ENCODE measurements at regions not wholly inside any gene's neighbourhood (a gene's known extent, or its start where the extent isn't known, plus 50 kb on each side); places are given as distances from the start of the nearest gene placed in this dataset.

DNA sequence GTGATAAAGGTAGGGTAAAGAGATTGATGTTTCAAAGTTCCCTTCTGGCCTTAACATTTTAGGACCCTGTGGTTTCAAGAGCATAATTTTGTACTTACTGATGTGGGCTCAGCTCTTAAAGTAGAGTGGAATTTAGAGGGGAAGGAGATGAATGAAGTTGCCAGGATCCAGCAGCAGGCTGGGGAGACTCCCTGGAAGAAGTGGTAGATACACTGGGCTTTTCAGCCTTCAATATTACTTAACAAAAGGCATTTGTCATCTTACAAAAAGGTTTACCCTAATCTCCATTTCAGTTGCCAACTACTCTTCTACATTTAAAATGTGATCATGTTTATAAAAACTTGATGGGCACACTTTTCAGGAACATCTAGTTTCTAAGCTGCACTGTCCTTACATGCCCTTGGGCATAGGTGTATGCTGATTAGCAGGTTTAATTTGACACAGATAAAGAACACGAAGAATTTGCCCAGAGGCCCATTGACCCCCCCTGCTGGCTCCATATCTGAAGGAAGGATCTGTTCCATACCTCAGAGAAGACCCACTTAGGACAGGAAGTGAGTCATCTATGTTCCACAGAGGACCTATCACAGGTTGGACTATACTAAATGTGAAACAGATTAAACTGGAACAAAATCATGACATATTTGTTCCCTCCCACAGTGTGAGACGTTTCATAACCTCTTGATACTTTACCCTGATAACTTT, 93.0 kb upstream of the LPP start:
- TF ChIP-seq, protein P1, sequence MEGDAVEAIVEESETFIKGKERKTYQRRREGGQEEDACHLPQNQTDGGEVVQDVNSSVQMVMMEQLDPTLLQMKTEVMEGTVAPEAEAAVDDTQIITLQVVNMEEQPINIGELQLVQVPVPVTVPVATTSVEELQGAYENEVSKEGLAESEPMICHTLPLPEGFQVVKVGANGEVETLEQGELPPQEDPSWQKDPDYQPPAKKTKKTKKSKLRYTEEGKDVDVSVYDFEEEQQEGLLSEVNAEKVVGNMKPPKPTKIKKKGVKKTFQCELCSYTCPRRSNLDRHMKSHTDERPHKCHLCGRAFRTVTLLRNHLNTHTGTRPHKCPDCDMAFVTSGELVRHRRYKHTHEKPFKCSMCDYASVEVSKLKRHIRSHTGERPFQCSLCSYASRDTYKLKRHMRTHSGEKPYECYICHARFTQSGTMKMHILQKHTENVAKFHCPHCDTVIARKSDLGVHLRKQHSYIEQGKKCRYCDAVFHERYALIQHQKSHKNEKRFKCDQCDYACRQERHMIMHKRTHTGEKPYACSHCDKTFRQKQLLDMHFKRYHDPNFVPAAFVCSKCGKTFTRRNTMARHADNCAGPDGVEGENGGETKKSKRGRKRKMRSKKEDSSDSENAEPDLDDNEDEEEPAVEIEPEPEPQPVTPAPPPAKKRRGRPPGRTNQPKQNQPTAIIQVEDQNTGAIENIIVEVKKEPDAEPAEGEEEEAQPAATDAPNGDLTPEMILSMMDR (IDR thresholded peaks at IDR 0.05; ENCODE audit: insufficient read depth, low read depth, low read length): no peak
- Histone ChIP-seq H3K36me3 (ENCODE audit: control insufficient read depth, insufficient read depth, low read length) (no peaks in the 10 kb centered on the region), H3K4me3 (ENCODE audit: low read depth, low read length) (no peak overlapping the region), H3K27me3 (ENCODE audit: control insufficient read depth, insufficient read depth, low read length) (no peaks in the 10 kb centered on the region)
- POLR2A ChIA-PET: no interaction called here
- CTCF ChIA-PET: no interaction called here
- DNase-seq (ENCODE audit: low read depth): no peak

GRCh38 chr3:188062216-188062615, 91.7 kb upstream of the LPP start:
- POLR2A ChIA-PET: no interaction called here
- TF ChIP-seq, protein P1 (IDR thresholded peaks at IDR 0.05; ENCODE audit: insufficient read depth, low read depth, low read length): no peak
- Histone ChIP-seq H3K36me3 (ENCODE audit: control insufficient read depth, insufficient read depth, low read length) (no peaks in the 10 kb centered on the region), H3K4me3 (ENCODE audit: low read depth, low read length) (no peak overlapping the region), H3K27me3 (ENCODE audit: control insufficient read depth, insufficient read depth, low read length) (no peaks in the 10 kb centered on the region)
- DNase-seq (ENCODE audit: low read depth): no peak
- CTCF ChIA-PET: interaction anchor here (0.7 kb wide), 1 partner anchor 9 kb away, joined by 4 read pairs; no protein-coding TSS in a partner anchor

- H3K27me3 ChIP-seq (ENCODE audit: control insufficient read depth, insufficient read depth, low read length): no peaks in the 10 kb centered on the region
- no peaks in the 10 kb centered on the region for H3K36me3 ChIP-seq (ENCODE audit: control insufficient read depth, insufficient read depth, low read length)
- DNase-seq (ENCODE audit: low read depth): no peak
- no peak overlapping the region for H3K4me3 ChIP-seq (ENCODE audit: low read depth, low read length)
- ChIA-PET POLR2A (no interaction called here), CTCF (interaction anchor here (0.7 to 1.2 kb wide), 2 partner anchors 38 to 325 kb away, joined by 3 read pairs; no protein-coding TSS in a partner anchor)
- TF ChIP-seq, protein P1 (IDR thresholded peaks at IDR 0.05; ENCODE audit: insufficient read depth, low read depth, low read length): no peak
Measured at GRCh38 chr3:188064831-188065493, 89.0 kb upstream of the LPP start.

DNA sequence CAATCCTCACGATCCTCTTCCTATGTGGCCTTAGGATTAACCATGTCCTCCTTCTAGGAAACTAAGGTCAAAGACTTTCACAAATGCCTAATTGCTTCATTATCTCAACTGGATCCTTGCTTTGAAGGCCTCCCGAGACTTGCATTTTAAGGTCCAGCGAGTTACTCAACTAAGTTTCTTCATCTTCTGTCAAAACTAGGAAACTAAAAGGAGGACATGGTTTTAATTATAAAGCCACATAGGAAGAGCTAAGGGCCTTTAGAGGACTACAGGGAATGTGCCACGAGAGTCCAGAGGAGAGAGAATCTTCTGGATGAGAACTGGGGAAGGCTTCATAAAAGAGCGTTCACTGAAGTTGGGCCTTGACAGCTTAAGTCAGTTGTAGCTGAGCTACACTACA, 87.8 kb upstream of the LPP start:
- no peak overlapping the region for H3K4me3 ChIP-seq (ENCODE audit: low read depth, low read length)
- no peaks in the 10 kb centered on the region for H3K27me3 ChIP-seq (ENCODE audit: control insufficient read depth, insufficient read depth, low read length)
- CTCF ChIA-PET: interaction anchor here (0.6 to 1.3 kb wide), 2 partner anchors 10 to 321 kb away, joined by 3 to 5 read pairs; partner anchors contain the start of gene BCL6
- TF ChIP-seq, protein P1 (IDR thresholded peaks at IDR 0.05; ENCODE audit: insufficient read depth, low read depth, low read length): no peak
- H3K36me3 ChIP-seq (ENCODE audit: control insufficient read depth, insufficient read depth, low read length): no peaks in the 10 kb centered on the region
- POLR2A ChIA-PET: interaction anchor here (0.6 kb wide), 1 partner anchor 326 kb away, joined by 32 read pairs; no protein-coding TSS in a partner anchor
- no peak for DNase-seq (ENCODE audit: low read depth)

DNA sequence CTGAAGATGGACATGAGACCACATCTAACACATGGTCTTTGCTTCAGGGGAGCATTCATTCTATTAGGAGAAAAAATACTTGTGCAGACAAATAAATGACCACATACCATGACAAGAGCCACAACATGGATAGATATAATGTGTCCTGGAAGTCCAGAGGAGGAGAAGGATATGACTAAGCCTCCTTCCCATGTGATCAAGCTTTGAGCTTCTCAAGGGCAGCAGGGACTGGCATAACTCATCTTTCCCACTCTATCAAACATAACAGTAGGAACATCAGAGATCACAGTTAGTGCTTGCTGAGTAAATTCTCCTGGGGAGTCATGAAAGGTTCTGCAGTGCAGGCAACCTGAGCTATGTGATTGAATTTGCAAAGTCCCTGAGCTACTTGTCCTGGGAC, 86.0 kb upstream of the LPP start:
- ChIA-PET POLR2A (no interaction called here), CTCF (interaction anchor here (1.0 kb wide), 1 partner anchor 328 kb away, joined by 3 read pairs; no protein-coding TSS in a partner anchor)
- H3K36me3 ChIP-seq (ENCODE audit: control insufficient read depth, insufficient read depth, low read length): no peaks in the 10 kb centered on the region
- no peak overlapping the region for H3K4me3 ChIP-seq (ENCODE audit: low read depth, low read length)
- TF ChIP-seq, protein P1 (IDR thresholded peaks at IDR 0.05; ENCODE audit: insufficient read depth, low read depth, low read length): no peak
- no peaks in the 10 kb centered on the region for H3K27me3 ChIP-seq (ENCODE audit: control insufficient read depth, insufficient read depth, low read length)
- no peak for DNase-seq (ENCODE audit: low read depth)

All from BJ (cell line).